ENCODE measurements at regions not wholly inside any gene's neighbourhood (a gene's known extent, or its start where the extent isn't known, plus 50 kb on each side); places are given as distances from the start of the nearest gene placed in this dataset.

DNA sequence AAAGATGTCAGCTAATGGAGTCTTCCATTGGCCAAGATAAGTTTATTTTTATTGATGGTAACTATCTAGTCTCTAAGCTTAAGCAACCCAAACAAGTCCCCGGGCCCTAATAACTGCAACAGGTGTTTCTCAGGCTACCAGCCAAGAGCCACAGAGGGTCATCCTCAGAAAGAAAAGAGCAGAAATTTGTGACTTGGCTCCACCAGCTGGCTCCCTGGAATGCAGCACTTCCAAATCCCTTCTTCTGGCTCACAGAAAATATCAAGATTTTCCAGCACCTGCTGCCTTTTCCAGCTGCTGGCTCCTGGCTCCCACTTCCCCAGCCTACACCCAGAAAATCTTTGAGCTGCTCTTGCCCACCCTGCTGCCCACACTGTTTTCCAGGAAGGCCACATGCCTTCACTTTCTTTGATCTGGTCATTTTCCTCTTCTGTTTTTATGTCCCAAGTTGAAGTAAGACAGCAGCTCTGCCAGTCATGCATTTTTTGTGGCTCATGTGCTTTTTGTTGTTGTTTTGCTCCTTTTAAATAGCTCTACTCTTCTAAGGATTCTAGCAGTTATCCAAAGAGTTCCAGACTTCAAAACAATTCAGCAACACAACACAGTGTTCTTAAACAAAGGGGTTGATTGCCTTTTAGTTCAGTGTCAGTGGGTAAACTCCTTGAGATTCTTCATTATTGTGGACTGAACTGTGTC is 151.0 kb upstream of the SMLR1 start:
- TF ChIP-seq, protein P1, sequence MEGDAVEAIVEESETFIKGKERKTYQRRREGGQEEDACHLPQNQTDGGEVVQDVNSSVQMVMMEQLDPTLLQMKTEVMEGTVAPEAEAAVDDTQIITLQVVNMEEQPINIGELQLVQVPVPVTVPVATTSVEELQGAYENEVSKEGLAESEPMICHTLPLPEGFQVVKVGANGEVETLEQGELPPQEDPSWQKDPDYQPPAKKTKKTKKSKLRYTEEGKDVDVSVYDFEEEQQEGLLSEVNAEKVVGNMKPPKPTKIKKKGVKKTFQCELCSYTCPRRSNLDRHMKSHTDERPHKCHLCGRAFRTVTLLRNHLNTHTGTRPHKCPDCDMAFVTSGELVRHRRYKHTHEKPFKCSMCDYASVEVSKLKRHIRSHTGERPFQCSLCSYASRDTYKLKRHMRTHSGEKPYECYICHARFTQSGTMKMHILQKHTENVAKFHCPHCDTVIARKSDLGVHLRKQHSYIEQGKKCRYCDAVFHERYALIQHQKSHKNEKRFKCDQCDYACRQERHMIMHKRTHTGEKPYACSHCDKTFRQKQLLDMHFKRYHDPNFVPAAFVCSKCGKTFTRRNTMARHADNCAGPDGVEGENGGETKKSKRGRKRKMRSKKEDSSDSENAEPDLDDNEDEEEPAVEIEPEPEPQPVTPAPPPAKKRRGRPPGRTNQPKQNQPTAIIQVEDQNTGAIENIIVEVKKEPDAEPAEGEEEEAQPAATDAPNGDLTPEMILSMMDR (IDR thresholded peaks at IDR 0.05; ENCODE audit: low read length): no peak
- TF ChIP-seq EZH2phosphoT487 (IDR thresholded peaks at IDR 0.05; ENCODE audit: low read length) (no peak), EZH2 (optimal IDR thresholded peaks at IDR 0.05; ENCODE audit: low read depth, low read length) (no peak)

Measured in MM.1S (cell line).